COLO668 (cell line): ENCODE measurements at regions not wholly inside any gene's neighbourhood (a gene's known extent, or its start where the extent isn't known, plus 50 kb on each side); places are given as distances from the start of the nearest gene placed in this dataset.
"Not testable (repeated sequence)": the region's sequence is repeated elsewhere in the genome, so short reads cannot be mapped to it uniquely, and the experiment has no call there.

Experiments
- DNase-seq: peaks from one replicate; lab custom pipeline; 2025; ENCODE audit not compliant: unreplicated experiment; lab: John Stamatoyannopoulos, UW

- no peak for DNase-seq
Measured at GRCh38 chr2:35962585-35963146, 392.9 kb upstream of the CRIM1 start.

- DNase-seq: no peak
Measured at GRCh38 chr2:35960596-35960995, 395.0 kb upstream of the CRIM1 start.

GRCh38 chr2:35957053-35957452 is 398.5 kb upstream of the CRIM1 start:
- not testable (repeated sequence) for DNase-seq

GRCh38 chr2:35946478-35946877 is 409.1 kb upstream of the CRIM1 start:
- DNase-seq: no peak

GRCh38 chr2:35938838-35939237 is 416.7 kb upstream of the CRIM1 start:
- DNase-seq: no peak

- no peak for DNase-seq
Measured at GRCh38 chr2:35933031-35933430, 422.5 kb upstream of the CRIM1 start.

- no peak for DNase-seq
Measured at GRCh38 chr2:35932276-35932963, 423.2 kb upstream of the CRIM1 start.

GRCh38 chr2:35931626-35932025 is 424.0 kb upstream of the CRIM1 start:
- DNase-seq: no peak

GRCh38 chr2:35931115-35931514 is 424.5 kb upstream of the CRIM1 start:
- no peak for DNase-seq

- DNase-seq: no peak
Measured at GRCh38 chr2:35929551-35929950, 426.0 kb upstream of the CRIM1 start.

- no peak for DNase-seq
Measured at GRCh38 chr2:35920061-35920460, 435.5 kb upstream of the CRIM1 start.

GRCh38 chr2:35915261-35915660 is 440.3 kb upstream of the CRIM1 start:
- no peak for DNase-seq

GRCh38 chr2:35891936-35892335 is 463.6 kb upstream of the CRIM1 start:
- DNase-seq: no peak

GRCh38 chr2:35891528-35891927 is 464.1 kb upstream of the CRIM1 start:
- no peak for DNase-seq

GRCh38 chr2:35887146-35887545 is 468.4 kb upstream of the CRIM1 start:
- DNase-seq: no peak

GRCh38 chr2:35873921-35874320 is 481.7 kb upstream of the CRIM1 start:
- DNase-seq: no peak

- DNase-seq: no peak
Measured at GRCh38 chr2:35871672-35872071, 483.9 kb upstream of the CRIM1 start.

GRCh38 chr2:35870713-35871112 is 484.9 kb upstream of the CRIM1 start:
- no peak for DNase-seq

GRCh38 chr2:35864141-35864540 is 491.4 kb upstream of the CRIM1 start:
- DNase-seq: no peak

- DNase-seq: no peak
Measured at GRCh38 chr2:35858216-35858615, 497.4 kb upstream of the CRIM1 start.

GRCh38 chr2:35857498-35857897 is 498.1 kb upstream of the CRIM1 start:
- no peak for DNase-seq

GRCh38 chr2:35831385-35831784 is 524.2 kb upstream of the CRIM1 start:
- DNase-seq: no peak

- no peak for DNase-seq
Measured at GRCh38 chr2:35830833-35831232, 524.7 kb upstream of the CRIM1 start.
